Vagina (tissue), 2 donors: ENCODE measurements at regions not wholly inside any gene's neighbourhood (a gene's known extent, or its start where the extent isn't known, plus 50 kb on each side); places are given as distances from the start of the nearest gene placed in this dataset.

Experiments
- DNase-seq, 2 donors: peaks; one replicate each; pipeline ENCODE4 v3.0.0-alpha.2; 2017; ENCODE audit errors: extremely low spot score in 2 of 2
- H3K27ac ChIP-seq: fragments of 200-600 bp; sonication (generic); one replicate; pipeline ENCODE4 v1.5.1; 2019
- H3K27me3 ChIP-seq: fragments of 200-600 bp; sonication (generic); one replicate; pipeline ENCODE4 v1.5.1; 2019
- H3K36me3 ChIP-seq, 2 donors: fragments of 200-600 bp; sonication (generic); one replicate each; pipeline ENCODE4 v1.5.1; 2017 to 2019
- H3K4me1 ChIP-seq: fragments of 200-600 bp; sonication (generic); one replicate; pipeline ENCODE4 v1.5.1; 2019
- H3K4me3 ChIP-seq, 2 donors: fragments of 200-600 bp; sonication (generic); 1 replicate in 1 of 2; 2 replicates in 1 of 2; pipeline ENCODE4 v1.5.1; 2016 to 2019
- H3K9me3 ChIP-seq: fragments of 200-600 bp; sonication (generic); one replicate; pipeline ENCODE4 v1.5.1; 2019
- POLR2A ChIP-seq, 2 donors: fragments of 450-650 bp; IDR thresholded peaks; one replicate each; pipeline ENCODE4 v1.6.1; 2017; ENCODE audit warnings: antibody characterized with exemption in 2 of 2, mild to moderate bottlenecking in 2 of 2, moderate library complexity in 2 of 2
- POLR2AphosphoS5 ChIP-seq, 2 donors: sonication (generic); formaldehyde crosslinking; IDR thresholded peaks; one replicate each; pipeline ENCODE4 v1.9.0; 2017; ENCODE audit warnings: antibody characterized with exemption in 2 of 2, mild to moderate bottlenecking in 2 of 2, low read depth in 1 of 2; ENCODE audit not compliant: insufficient read depth in 1 of 2
- intact Hi-C: fragments of 100-400 bp; cut with DNase I; formaldehyde crosslinking; loops from one replicate; pipeline ENCODE4 v1.15.1; 2023
- TF ChIP-seq, protein P1 (sequence below), 3 experiments: fragments of 450-650 bp in 2 of 3; fragments of 200-600 bp in 1 of 3; sonication (generic) in 1 of 3; IDR thresholded peaks; one replicate each; pipeline ENCODE4 v1.5.1; 2017 to 2019; ENCODE audit warnings: antibody characterized with exemption in 3 of 3, mild to moderate bottlenecking in 2 of 3, moderate library complexity in 2 of 3

DNA sequence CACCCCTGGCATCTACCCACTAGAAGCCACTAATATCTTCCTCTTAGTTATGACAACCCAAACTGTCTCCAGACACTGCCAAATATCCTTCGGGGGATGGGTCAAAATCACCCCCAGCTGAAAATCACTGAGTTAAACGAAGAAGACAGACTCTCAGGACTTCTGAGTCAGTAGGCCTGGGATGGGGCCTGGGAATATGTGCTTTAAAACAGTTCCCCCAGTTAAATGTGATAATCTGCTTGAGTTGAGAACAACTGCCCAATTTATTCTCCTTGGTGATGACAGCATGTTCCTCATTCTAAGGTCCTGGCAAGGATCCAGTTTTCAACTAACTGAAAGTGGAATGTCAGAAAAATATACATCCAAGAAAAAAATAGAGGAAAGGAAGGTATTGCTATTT lies 52.4 kb downstream of the CBLL2 start:
- TF ChIP-seq POLR2AphosphoS5 (IDR thresholded peaks at IDR 0.05; ENCODE audit: insufficient read depth in 1 of 2, low read depth in 1 of 2) = no peak
- no peak for TF ChIP-seq POLR2A (IDR thresholded peaks at IDR 0.05)
- Histone ChIP-seq H3K4me1 (no peaks in the 10 kb centered on the region), H3K27me3 (no peaks in the 10 kb centered on the region), H3K4me3 (no peak overlapping the region), H3K9me3 (no peaks in the 10 kb centered on the region), H3K27ac (no peak overlapping the region), H3K36me3 (no peaks in the 10 kb centered on the region)
- no peak for DNase-seq
- intact Hi-C loops = no loop called here

DNA sequence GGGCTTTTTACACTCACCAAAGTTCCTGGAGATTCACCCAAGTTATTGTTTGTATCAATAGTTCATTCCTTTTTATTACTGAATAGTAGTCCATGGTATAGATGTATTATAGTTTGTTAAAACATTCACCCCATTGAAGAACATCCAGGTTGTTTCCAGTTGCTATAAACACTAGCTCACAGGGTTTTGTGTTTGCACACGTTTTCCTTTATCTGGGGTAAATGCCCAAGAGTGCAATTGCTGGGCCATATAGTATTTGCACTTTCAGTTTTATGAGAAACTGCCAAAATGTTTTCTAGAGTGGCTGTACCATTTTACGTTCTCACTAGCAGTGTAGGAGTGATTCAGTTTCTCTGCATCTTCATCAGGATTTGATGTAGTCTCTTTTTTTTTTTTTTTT lies 57.1 kb downstream of the CBLL2 start:
- H3K4me3 ChIP-seq = no peak overlapping the region
- TF ChIP-seq POLR2A (IDR thresholded peaks at IDR 0.05) (no peak), POLR2AphosphoS5 (IDR thresholded peaks at IDR 0.05; ENCODE audit: insufficient read depth in 1 of 2, low read depth in 1 of 2) (no peak)
- TF ChIP-seq, protein P1, sequence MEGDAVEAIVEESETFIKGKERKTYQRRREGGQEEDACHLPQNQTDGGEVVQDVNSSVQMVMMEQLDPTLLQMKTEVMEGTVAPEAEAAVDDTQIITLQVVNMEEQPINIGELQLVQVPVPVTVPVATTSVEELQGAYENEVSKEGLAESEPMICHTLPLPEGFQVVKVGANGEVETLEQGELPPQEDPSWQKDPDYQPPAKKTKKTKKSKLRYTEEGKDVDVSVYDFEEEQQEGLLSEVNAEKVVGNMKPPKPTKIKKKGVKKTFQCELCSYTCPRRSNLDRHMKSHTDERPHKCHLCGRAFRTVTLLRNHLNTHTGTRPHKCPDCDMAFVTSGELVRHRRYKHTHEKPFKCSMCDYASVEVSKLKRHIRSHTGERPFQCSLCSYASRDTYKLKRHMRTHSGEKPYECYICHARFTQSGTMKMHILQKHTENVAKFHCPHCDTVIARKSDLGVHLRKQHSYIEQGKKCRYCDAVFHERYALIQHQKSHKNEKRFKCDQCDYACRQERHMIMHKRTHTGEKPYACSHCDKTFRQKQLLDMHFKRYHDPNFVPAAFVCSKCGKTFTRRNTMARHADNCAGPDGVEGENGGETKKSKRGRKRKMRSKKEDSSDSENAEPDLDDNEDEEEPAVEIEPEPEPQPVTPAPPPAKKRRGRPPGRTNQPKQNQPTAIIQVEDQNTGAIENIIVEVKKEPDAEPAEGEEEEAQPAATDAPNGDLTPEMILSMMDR (IDR thresholded peaks at IDR 0.05) = no peak
- intact Hi-C loops = no loop called here
- no peaks in the 10 kb centered on the region for H3K27me3 ChIP-seq
- H3K36me3 ChIP-seq = no peaks in the 10 kb centered on the region
- H3K9me3 ChIP-seq = no peaks in the 10 kb centered on the region
- no peak overlapping the region for H3K27ac ChIP-seq
- H3K4me1 ChIP-seq = no peaks in the 10 kb centered on the region
- no peak for DNase-seq

DNA sequence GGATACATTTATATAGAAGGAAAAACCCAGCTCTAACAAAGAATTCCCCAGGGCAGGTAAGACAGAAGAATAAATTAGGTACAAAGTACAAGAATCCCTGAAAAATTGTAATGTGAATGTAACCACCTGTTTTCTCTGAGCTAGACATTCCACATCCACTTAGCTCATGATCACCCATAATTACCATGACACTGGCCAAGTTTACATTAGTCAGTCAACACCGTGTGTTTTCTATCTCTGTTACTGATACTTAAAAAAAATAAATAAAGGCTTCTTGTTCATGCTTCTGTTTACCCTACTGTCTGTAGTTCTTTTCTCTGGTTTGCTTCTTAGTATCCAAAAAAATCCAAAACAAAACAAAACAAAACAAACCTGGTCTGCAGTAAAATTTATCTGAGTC lies 66.0 kb downstream of the CBLL2 start:
- Histone ChIP-seq H3K27me3 (no peaks in the 10 kb centered on the region), H3K4me3 (no peak overlapping the region), H3K9me3 (no peaks in the 10 kb centered on the region), H3K4me1 (no peaks in the 10 kb centered on the region), H3K27ac (no peak overlapping the region), H3K36me3 (no peaks in the 10 kb centered on the region)
- DNase-seq = no peak
- intact Hi-C loops = no loop called here
- TF ChIP-seq, protein P1 (IDR thresholded peaks at IDR 0.05) = no peak
- TF ChIP-seq POLR2AphosphoS5 (IDR thresholded peaks at IDR 0.05; ENCODE audit: insufficient read depth in 1 of 2, low read depth in 1 of 2) (no peak), POLR2A (IDR thresholded peaks at IDR 0.05) (no peak)

DNA sequence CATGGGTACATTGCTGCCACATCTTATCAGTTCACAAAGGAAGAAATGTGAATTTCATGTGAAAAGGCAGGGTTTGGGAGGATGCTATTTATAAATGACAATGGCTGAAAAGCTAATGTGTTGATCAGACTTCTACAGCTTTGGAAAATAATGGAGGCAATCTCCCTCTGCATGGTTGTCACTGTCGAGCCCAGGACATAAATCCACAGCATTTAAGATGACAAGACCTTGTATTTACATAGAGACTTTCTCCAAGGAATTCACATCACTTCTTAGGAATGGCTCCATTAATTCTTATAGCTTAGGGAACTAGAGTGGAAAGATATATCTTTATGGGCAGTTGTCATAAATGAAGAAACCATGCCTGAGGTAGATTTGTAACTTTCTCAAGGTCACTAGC lies 66.7 kb downstream of the CBLL2 start:
- Histone ChIP-seq H3K4me3 (no peak overlapping the region), H3K27me3 (no peaks in the 10 kb centered on the region), H3K9me3 (no peaks in the 10 kb centered on the region), H3K4me1 (no peaks in the 10 kb centered on the region), H3K36me3 (no peaks in the 10 kb centered on the region), H3K27ac (no peak overlapping the region)
- intact Hi-C loops = no loop called here
- TF ChIP-seq POLR2AphosphoS5 (IDR thresholded peaks at IDR 0.05; ENCODE audit: insufficient read depth in 1 of 2, low read depth in 1 of 2) = no peak
- TF ChIP-seq, protein P1 (IDR thresholded peaks at IDR 0.05) = no peak
- TF ChIP-seq POLR2A (IDR thresholded peaks at IDR 0.05) = no peak
- no peak for DNase-seq

DNA sequence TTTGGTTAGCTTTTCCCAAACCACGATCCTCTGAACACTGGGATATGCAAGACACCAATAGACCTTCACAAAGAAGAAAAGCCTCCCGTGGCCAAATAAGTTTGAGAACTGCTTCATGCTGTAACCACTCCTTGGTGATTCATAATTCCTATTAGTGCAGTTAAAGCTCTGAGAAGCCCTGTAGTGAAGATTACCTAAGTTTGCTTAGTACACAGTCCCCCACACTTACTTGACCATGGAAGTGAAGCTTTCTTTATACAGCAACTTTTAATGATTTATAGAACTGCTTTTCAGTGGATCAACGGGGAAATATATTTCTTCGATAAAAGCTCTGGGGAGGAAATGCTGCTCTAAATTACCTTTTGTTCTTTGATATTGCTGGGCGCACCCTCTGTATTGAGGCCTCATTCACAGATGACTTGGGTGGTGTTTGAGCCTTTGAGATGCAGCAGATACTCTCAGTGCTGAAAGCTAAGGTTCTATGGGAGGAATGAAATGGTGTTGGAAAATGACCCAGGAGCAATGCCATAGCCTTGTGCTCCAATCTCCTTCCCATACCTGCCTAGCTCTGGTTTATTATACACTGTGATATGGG lies 67.4 kb downstream of the CBLL2 start:
- Histone ChIP-seq H3K4me1 (no peaks in the 10 kb centered on the region), H3K4me3 (no peak overlapping the region), H3K27ac (no peak overlapping the region), H3K36me3 (no peaks in the 10 kb centered on the region), H3K27me3 (no peaks in the 10 kb centered on the region), H3K9me3 (no peaks in the 10 kb centered on the region)
- DNase-seq = no peak
- TF ChIP-seq, protein P1 (IDR thresholded peaks at IDR 0.05) = no peak
- TF ChIP-seq POLR2AphosphoS5 (IDR thresholded peaks at IDR 0.05; ENCODE audit: insufficient read depth in 1 of 2, low read depth in 1 of 2) (no peak), POLR2A (IDR thresholded peaks at IDR 0.05) (no peak)
- intact Hi-C loops = no loop called here
